ENCODE measurements at regions not wholly inside any gene's neighbourhood (a gene's known extent, or its start where the extent isn't known, plus 50 kb on each side); places are given as distances from the start of the nearest gene placed in this dataset.

- Histone ChIP-seq H3K4me2 (ENCODE audit: insufficient read depth, low read length) (no peak overlapping the region), H3K9me3 (ENCODE audit: low read depth, low read length) (no peaks in the 10 kb centered on the region), H3K4me3 (ENCODE audit: insufficient read depth, low read length) (no peak overlapping the region), H3K79me2 (ENCODE audit: insufficient read depth, low read length) (no peaks in the 10 kb centered on the region), H3K36me3 (ENCODE audit: insufficient read depth, low read length) (no peaks in the 10 kb centered on the region), H3K27ac (ENCODE audit: low read depth, low read length) (no peak overlapping the region), H3K27me3 (ENCODE audit: insufficient read depth, low read length) (no peaks in the 10 kb centered on the region), H2AFZ (ENCODE audit: low read length) (no peak overlapping the region), H4K20me1 (ENCODE audit: insufficient read depth, low read length) (no peaks in the 10 kb centered on the region), H3K4me1 (ENCODE audit: insufficient read depth, low read length) (no peaks in the 10 kb centered on the region)
- no peak for TF ChIP-seq CTCF (IDR thresholded peaks at IDR 0.05; ENCODE audit: extremely low read depth, low read depth, low read length)
- DNase-seq (ENCODE audit: insufficient read length, low spot score, missing footprints) = no peak
Observed at GRCh38 chr17:6306820-6307219, 128.1 kb downstream of the AIPL1 start.

GRCh38 chr17:6305613-6306360 lies 129.1 kb downstream of the AIPL1 start:
- no peak overlapping the region for H3K4me3 ChIP-seq (ENCODE audit: insufficient read depth, low read length)
- no peak overlapping the region for H3K4me2 ChIP-seq (ENCODE audit: insufficient read depth, low read length)
- no peaks in the 10 kb centered on the region for H4K20me1 ChIP-seq (ENCODE audit: insufficient read depth, low read length)
- H3K36me3 ChIP-seq (ENCODE audit: insufficient read depth, low read length) = no peaks in the 10 kb centered on the region
- H3K4me1 ChIP-seq (ENCODE audit: insufficient read depth, low read length) = no peaks in the 10 kb centered on the region
- no peak for DNase-seq (ENCODE audit: insufficient read length, low spot score, missing footprints)
- no peaks in the 10 kb centered on the region for H3K79me2 ChIP-seq (ENCODE audit: insufficient read depth, low read length)
- TF ChIP-seq CTCF (IDR thresholded peaks at IDR 0.05; ENCODE audit: extremely low read depth, low read depth, low read length) = no peak
- no peak overlapping the region for H2AFZ ChIP-seq (ENCODE audit: low read length)
- H3K27ac ChIP-seq (ENCODE audit: low read depth, low read length) = no peak overlapping the region
- H3K9me3 ChIP-seq (ENCODE audit: low read depth, low read length) = no peaks in the 10 kb centered on the region
- H3K27me3 ChIP-seq (ENCODE audit: insufficient read depth, low read length) = no peaks in the 10 kb centered on the region

GRCh38 chr17:6304894-6305612 lies 129.9 kb downstream of the AIPL1 start:
- no peak overlapping the region for H3K4me3 ChIP-seq (ENCODE audit: insufficient read depth, low read length)
- TF ChIP-seq CTCF (IDR thresholded peaks at IDR 0.05; ENCODE audit: extremely low read depth, low read depth, low read length) = no peak
- no peak overlapping the region for H3K4me2 ChIP-seq (ENCODE audit: insufficient read depth, low read length)
- no peaks in the 10 kb centered on the region for H3K9me3 ChIP-seq (ENCODE audit: low read depth, low read length)
- no peaks in the 10 kb centered on the region for H4K20me1 ChIP-seq (ENCODE audit: insufficient read depth, low read length)
- H3K79me2 ChIP-seq (ENCODE audit: insufficient read depth, low read length) = no peaks in the 10 kb centered on the region
- DNase-seq (ENCODE audit: insufficient read length, low spot score, missing footprints) = no peak
- H3K27me3 ChIP-seq (ENCODE audit: insufficient read depth, low read length) = no peaks in the 10 kb centered on the region
- no peaks in the 10 kb centered on the region for H3K36me3 ChIP-seq (ENCODE audit: insufficient read depth, low read length)
- no peak overlapping the region for H3K27ac ChIP-seq (ENCODE audit: low read depth, low read length)
- H3K4me1 ChIP-seq (ENCODE audit: insufficient read depth, low read length) = no peaks in the 10 kb centered on the region
- H2AFZ ChIP-seq (ENCODE audit: low read length) = no peak overlapping the region

GRCh38 chr17:6303664-6304063 lies 131.3 kb downstream of the AIPL1 start:
- no peak overlapping the region for H2AFZ ChIP-seq (ENCODE audit: low read length)
- no peaks in the 10 kb centered on the region for H3K79me2 ChIP-seq (ENCODE audit: insufficient read depth, low read length)
- H3K4me1 ChIP-seq (ENCODE audit: insufficient read depth, low read length) = no peaks in the 10 kb centered on the region
- no peak for TF ChIP-seq CTCF (IDR thresholded peaks at IDR 0.05; ENCODE audit: extremely low read depth, low read depth, low read length)
- no peaks in the 10 kb centered on the region for H3K9me3 ChIP-seq (ENCODE audit: low read depth, low read length)
- no peak overlapping the region for H3K4me3 ChIP-seq (ENCODE audit: insufficient read depth, low read length)
- H3K27me3 ChIP-seq (ENCODE audit: insufficient read depth, low read length) = no peaks in the 10 kb centered on the region
- no peak overlapping the region for H3K27ac ChIP-seq (ENCODE audit: low read depth, low read length)
- H3K4me2 ChIP-seq (ENCODE audit: insufficient read depth, low read length) = no peak overlapping the region
- no peaks in the 10 kb centered on the region for H3K36me3 ChIP-seq (ENCODE audit: insufficient read depth, low read length)
- H4K20me1 ChIP-seq (ENCODE audit: insufficient read depth, low read length) = no peaks in the 10 kb centered on the region
- DNase-seq (ENCODE audit: insufficient read length, low spot score, missing footprints) = no peak

Data from osteoblast (primary cell).